Activated B cell treated with CpG ODN at 0.5 μM for 24 hours (primary cell): ENCODE measurements at regions not wholly inside any gene's neighbourhood (a gene's known extent, or its start where the extent isn't known, plus 50 kb on each side); places are given as distances from the start of the nearest gene placed in this dataset.

ENCODE experiments used
- ATAC-seq: fragments of 200-7000 bp; cut with Tn5 transposase; one replicate; pipeline ENCODE4 v1.10.0; 2021; ENCODE audit warnings: low read depth, mild to moderate bottlenecking, moderate library complexity
- CTCF ChIA-PET: fragments of 350-600 bp; sonication (Branson Sonifier 250); formaldehyde crosslinking; loops from one replicate; lab custom pipeline; 2021; ENCODE audit warnings: antibody characterized with exemption; lab: Charles Lee
- POLR2A ChIA-PET: fragments of 350-600 bp; sonication (Branson Sonifier 250); formaldehyde crosslinking; loops from one replicate; lab custom pipeline; 2021; ENCODE audit warnings: antibody characterized with exemption; lab: Charles Lee
- DNase-seq: peaks from one replicate; pipeline ENCODE4 v3.0.0; 2022
- H3K27ac Mint-ChIP-seq: one replicate; pipeline ENCODE4 v1.8.0; 2020; ENCODE audit warnings: mixed read lengths
- H3K27me3 Mint-ChIP-seq: one replicate; pipeline ENCODE4 v1.8.0; 2021; ENCODE audit warnings: mixed read lengths
- H3K36me3 Mint-ChIP-seq: one replicate; pipeline ENCODE4 v1.8.0; 2021; ENCODE audit warnings: low read depth, mixed read lengths
- H3K4me1 Mint-ChIP-seq: one replicate; pipeline ENCODE4 v1.8.0; 2021; ENCODE audit warnings: mixed read lengths
- H3K4me3 Mint-ChIP-seq: one replicate; pipeline ENCODE4 v1.8.0; 2020; ENCODE audit warnings: mild to moderate bottlenecking, mixed read lengths
- H3K9me3 Mint-ChIP-seq: one replicate; pipeline ENCODE4 v1.8.0; 2020; ENCODE audit warnings: mixed read lengths
- CTCF ChIP-seq: fragments of 200-600 bp; IDR thresholded peaks from one replicate; pipeline ENCODE4 v1.8.0; 2022; ENCODE audit warnings: antibody characterized with exemption, mild to moderate bottlenecking
- intact Hi-C: fragments of 100-400 bp; cut with micrococcal nuclease; formaldehyde crosslinking; loops from one replicate; pipeline ENCODE4 v1.15.1; 2024

- peaks cover 3% of the 10 kb centered on the region for H3K9me3 Mint-ChIP-seq
- intact Hi-C loops: no loop called here
- no peak overlapping the region for H3K4me3 Mint-ChIP-seq
- DNase-seq: no peak
- ChIA-PET POLR2A (no interaction called here), CTCF (no interaction called here)
- no peak overlapping the region for H3K27ac Mint-ChIP-seq
- peaks cover 1% of the 10 kb centered on the region for H3K27me3 Mint-ChIP-seq
- no peak for TF ChIP-seq CTCF
- no peaks in the 10 kb centered on the region for H3K4me1 Mint-ChIP-seq
- ATAC-seq: no peak
- H3K36me3 Mint-ChIP-seq: no peaks in the 10 kb centered on the region
Measured at GRCh38 chr20:48192109-48192508, 406.8 kb upstream of the SULF2 start.

- Mint-ChIP-seq H3K27ac (no peak overlapping the region), H3K27me3 (no peaks in the 10 kb centered on the region), H3K9me3 (peaks cover 3% of the 10 kb centered on the region), H3K4me1 (no peaks in the 10 kb centered on the region), H3K36me3 (no peaks in the 10 kb centered on the region), H3K4me3 (no peak overlapping the region)
- CTCF ChIA-PET: no interaction called here
- POLR2A ChIA-PET: no interaction called here
- intact Hi-C loops: no loop called here
- ATAC-seq (no peak), DNase-seq (no peak)
- TF ChIP-seq CTCF: no peak
Measured at GRCh38 chr20:48191200-48191599, 405.9 kb upstream of the SULF2 start.

- Mint-ChIP-seq H3K4me1 (no peaks in the 10 kb centered on the region), H3K4me3 (no peak overlapping the region), H3K27me3 (no peaks in the 10 kb centered on the region), H3K27ac (no peak overlapping the region), H3K9me3 (peaks cover 3% of the 10 kb centered on the region), H3K36me3 (no peaks in the 10 kb centered on the region)
- DNase-seq (no peak), ATAC-seq (no peak)
- TF ChIP-seq CTCF: no peak
- intact Hi-C loops: no loop called here
- ChIA-PET POLR2A (no interaction called here), CTCF (no interaction called here)
Measured at GRCh38 chr20:48190757-48191156, 405.5 kb upstream of the SULF2 start.

- Mint-ChIP-seq H3K4me3 (no peak overlapping the region), H3K4me1 (no peaks in the 10 kb centered on the region), H3K36me3 (no peaks in the 10 kb centered on the region), H3K27ac (no peak overlapping the region), H3K9me3 (peaks cover 3% of the 10 kb centered on the region), H3K27me3 (no peaks in the 10 kb centered on the region)
- intact Hi-C loops: no loop called here
- TF ChIP-seq CTCF: no peak
- CTCF ChIA-PET: interaction anchor here (1.5 kb wide), 1 partner anchor 464 kb away, joined by 5 read pairs; no protein-coding TSS in a partner anchor
- ATAC-seq (no peak), DNase-seq (no peak)
- POLR2A ChIA-PET: no interaction called here
Measured at GRCh38 chr20:48189181-48189580, 403.9 kb upstream of the SULF2 start.

- CTCF ChIA-PET: no interaction called here
- peaks cover 3% of the 10 kb centered on the region for H3K9me3 Mint-ChIP-seq
- DNase-seq: no peak
- POLR2A ChIA-PET: no interaction called here
- no peak overlapping the region for H3K4me3 Mint-ChIP-seq
- no peak overlapping the region for H3K27ac Mint-ChIP-seq
- H3K4me1 Mint-ChIP-seq: no peaks in the 10 kb centered on the region
- intact Hi-C loops: no loop called here
- ATAC-seq: no peak
- H3K27me3 Mint-ChIP-seq: no peaks in the 10 kb centered on the region
- no peaks in the 10 kb centered on the region for H3K36me3 Mint-ChIP-seq
- no peak for TF ChIP-seq CTCF
Measured at GRCh38 chr20:48187851-48188250, 402.6 kb upstream of the SULF2 start.
